WI38 (cell line): ENCODE measurements at regions not wholly inside any gene's neighbourhood (a gene's known extent, or its start where the extent isn't known, plus 50 kb on each side); places are given as distances from the start of the nearest gene placed in this dataset.

ENCODE experiments used
- H3K4me3 ChIP-seq: 2 replicates; pipeline ENCODE4 v1.5.1; 2011; ENCODE audit warnings: low read depth, mild to moderate bottlenecking, control low read depth, low read length
- TF ChIP-seq, protein P1 (sequence below): IDR thresholded peaks from 2 replicates; pipeline ENCODE4 v1.5.1; 2012; ENCODE audit warnings: low read depth, mild to moderate bottlenecking, control low read depth, low read length

DNA sequence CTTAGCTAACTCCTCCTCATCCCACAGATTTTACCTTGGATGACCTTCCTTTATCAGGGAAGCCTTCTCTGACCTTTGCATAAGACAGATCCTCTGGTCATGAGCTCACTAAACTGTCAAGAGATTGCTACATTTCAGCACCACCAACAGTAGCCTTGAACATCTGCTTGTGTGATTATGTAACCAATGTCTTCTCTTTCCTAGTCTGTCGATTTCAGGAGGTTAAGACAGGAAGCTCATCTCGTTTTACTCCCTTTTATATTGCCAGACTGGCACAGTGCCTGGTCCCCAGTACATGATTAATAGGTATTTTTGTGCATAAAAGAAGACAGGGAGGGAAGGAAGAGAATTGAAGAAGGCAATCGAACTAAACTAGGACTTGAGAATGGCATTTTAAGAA lies 1697.7 kb downstream of the EFNB2 start:
- H3K4me3 ChIP-seq: no peak overlapping the region
- TF ChIP-seq, protein P1, sequence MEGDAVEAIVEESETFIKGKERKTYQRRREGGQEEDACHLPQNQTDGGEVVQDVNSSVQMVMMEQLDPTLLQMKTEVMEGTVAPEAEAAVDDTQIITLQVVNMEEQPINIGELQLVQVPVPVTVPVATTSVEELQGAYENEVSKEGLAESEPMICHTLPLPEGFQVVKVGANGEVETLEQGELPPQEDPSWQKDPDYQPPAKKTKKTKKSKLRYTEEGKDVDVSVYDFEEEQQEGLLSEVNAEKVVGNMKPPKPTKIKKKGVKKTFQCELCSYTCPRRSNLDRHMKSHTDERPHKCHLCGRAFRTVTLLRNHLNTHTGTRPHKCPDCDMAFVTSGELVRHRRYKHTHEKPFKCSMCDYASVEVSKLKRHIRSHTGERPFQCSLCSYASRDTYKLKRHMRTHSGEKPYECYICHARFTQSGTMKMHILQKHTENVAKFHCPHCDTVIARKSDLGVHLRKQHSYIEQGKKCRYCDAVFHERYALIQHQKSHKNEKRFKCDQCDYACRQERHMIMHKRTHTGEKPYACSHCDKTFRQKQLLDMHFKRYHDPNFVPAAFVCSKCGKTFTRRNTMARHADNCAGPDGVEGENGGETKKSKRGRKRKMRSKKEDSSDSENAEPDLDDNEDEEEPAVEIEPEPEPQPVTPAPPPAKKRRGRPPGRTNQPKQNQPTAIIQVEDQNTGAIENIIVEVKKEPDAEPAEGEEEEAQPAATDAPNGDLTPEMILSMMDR: no peak

DNA sequence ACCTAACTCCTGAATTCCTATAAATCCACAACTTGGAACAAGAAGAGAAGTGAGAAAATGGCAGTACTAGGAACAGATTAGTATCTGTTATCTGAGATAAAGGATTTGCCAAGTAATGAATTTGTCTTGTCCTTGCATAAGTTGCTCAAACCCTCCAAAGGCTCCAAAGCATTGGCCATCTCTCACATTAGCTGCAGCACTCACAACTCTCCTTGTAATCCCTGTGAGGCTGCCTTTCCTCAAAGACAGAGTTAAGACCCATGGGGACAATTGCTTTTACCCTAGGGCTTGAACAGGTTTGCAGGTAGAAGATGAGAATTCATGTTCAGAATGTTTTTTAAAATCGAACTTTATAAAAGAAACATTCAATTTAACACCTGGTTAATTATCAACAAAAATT lies 1702.2 kb downstream of the EFNB2 start:
- H3K4me3 ChIP-seq: no peak overlapping the region
- TF ChIP-seq, protein P1: no peak

DNA sequence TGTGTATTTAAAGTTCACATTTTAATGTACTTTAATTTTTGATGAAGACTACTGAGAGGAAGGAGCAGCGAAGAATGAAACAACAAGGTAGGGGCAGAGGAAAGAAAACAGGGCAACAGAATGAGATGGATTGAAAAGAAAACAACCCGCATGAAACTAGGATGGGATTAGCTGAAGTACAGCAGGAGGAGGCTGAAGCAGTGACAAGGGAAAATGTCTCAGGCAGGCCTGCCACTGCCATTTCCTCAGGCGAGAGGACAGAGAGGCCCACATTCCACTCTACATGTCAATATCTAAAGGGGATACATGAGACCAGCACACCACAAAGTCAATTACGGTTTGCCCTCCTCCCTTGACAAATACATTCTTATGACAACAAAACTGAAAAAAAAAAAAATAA lies 1703.2 kb downstream of the EFNB2 start:
- TF ChIP-seq, protein P1: no peak
- no peak overlapping the region for H3K4me3 ChIP-seq

DNA sequence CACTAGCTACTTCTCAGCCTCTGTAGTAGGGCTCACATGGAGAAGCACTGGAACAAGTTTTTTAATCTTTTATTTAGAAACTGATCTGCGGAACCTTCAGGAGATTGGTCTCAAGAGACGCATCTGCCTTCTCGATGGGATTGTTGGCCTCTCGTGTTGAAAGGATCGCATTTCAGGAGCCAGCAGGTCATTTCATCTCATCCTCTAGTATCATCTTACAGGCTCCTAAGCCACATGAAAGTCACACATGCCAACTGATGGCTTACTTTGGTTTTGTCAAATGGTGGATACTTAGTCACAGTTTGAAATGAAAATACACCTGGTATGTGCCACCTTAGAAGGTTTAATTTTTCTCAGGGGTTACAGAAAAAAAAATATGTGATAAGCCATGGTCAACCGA lies 1703.6 kb downstream of the EFNB2 start:
- TF ChIP-seq, protein P1: no peak
- H3K4me3 ChIP-seq: no peak overlapping the region

DNA sequence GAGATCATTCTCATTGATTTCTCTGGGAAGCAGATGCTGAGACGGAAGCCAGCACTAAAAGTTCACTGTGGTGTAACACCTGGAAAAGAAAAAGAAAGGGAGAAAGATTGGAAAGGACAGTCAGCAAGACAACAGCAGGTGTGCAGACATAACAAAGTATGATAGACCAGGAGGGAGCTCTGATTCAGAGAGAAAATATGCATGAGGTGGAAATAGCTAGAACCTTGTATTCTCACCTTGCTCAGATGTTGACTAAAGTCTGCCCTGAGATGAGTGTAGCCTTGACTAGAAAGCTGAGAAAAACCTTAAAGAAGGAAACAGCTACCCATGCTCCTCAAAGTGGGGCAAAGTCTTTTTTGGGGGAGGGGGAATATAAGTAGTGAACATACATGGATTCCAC lies 1711.8 kb downstream of the EFNB2 start:
- no peak overlapping the region for H3K4me3 ChIP-seq
- TF ChIP-seq, protein P1: no peak

DNA sequence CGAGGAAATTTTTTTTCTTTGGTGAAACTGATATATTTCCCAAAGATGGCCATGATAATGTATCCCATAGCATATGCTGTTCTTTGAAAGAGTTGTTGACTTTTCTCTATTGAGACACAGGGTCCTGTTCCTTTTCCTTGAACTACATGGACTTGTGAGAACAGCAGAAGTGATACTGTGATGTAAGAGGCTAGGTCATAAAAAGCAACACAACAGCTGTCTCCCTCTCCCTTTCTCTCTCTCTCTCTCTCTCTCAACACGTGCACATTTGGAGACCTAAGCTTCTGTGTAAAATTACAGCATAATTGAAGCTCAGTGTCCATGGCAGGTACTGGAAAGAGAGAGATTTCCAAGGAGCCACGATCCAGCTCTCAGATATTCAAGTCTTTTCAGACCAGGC lies 1712.4 kb downstream of the EFNB2 start:
- no peak overlapping the region for H3K4me3 ChIP-seq
- TF ChIP-seq, protein P1: no peak

DNA sequence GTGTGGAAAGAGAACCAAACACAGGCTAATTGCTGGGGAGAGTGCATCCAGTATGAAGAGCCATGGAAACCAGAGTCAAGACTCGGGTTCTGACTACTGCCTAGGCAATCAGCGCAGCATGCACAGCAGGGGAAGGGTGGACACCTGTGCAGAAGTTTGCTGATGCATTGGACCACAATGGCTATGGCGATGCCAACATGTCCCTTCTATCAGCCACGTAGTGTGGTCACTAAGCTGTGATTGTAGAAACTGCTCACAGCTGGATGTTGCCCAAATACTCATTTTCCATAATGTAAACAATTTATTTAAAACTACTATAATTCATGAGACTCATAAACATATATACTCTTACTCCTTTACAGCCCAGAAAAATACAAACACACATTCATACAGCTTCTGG lies 1718.2 kb downstream of the EFNB2 start:
- no peak overlapping the region for H3K4me3 ChIP-seq
- TF ChIP-seq, protein P1: no peak
